GM12874 (cell line): ENCODE measurements at regions not wholly inside any gene's neighbourhood (a gene's known extent, or its start where the extent isn't known, plus 50 kb on each side); places are given as distances from the start of the nearest gene placed in this dataset.

Experiments
- CTCF ChIP-seq: IDR thresholded peaks from 2 replicates; pipeline ENCODE4 v1.5.1; 2011; ENCODE audit warnings: low read depth, mild to moderate bottlenecking, control low read depth, low read length, moderate library complexity; ENCODE audit not compliant: insufficient read depth

DNA sequence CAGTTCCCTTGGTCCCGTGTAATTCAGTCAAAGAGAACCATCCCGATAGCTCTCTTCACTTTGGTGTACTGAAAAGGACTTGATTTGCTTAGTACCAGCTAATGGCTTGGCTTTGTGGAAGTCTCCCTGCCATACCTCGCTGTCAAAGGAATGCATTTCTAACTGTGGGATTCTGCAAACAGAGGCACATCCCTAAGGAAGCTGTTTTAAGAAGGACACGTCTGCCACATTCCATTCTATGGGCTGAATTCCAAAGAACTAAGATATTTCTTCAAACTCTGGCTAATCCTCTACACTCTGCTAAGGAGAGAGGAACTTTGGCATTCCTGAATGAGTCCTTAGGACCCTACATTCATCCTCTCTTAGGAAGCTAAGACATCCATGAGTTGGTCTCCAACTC lies 327.9 kb downstream of the SFMBT2 start:
- TF ChIP-seq CTCF: no peak

DNA sequence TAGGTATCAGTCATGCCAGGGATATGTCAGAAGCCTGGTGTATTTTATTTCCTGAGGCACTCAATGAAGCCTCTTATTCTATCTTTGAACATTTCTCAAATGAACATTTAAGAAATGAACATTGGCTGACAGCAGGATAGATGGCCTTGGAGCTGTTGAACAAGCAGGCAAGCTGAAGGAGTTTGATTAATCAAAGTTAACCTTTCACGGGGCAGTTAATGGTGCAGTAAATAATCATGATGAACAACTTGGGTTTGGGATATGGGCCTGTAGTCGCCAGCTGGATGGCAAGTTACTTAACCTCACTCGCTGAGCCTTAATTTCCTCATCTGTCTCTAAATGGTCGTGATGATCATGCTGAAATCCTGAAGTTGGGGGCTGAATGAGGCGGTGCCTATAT lies 333.0 kb downstream of the SFMBT2 start:
- no peak for TF ChIP-seq CTCF

- TF ChIP-seq CTCF: no peak
Observed at GRCh38 chr10:7075851-7076250, 335.0 kb downstream of the SFMBT2 start.

GRCh38 chr10:7075110-7075509 lies 335.7 kb downstream of the SFMBT2 start:
- no peak for TF ChIP-seq CTCF

GRCh38 chr10:7071421-7071820 lies 339.4 kb downstream of the SFMBT2 start:
- TF ChIP-seq CTCF: no peak

GRCh38 chr10:7070950-7071349 lies 339.9 kb downstream of the SFMBT2 start:
- TF ChIP-seq CTCF: no peak

- TF ChIP-seq CTCF: no peak
Observed at GRCh38 chr10:7069706-7070105, 341.1 kb downstream of the SFMBT2 start.

- TF ChIP-seq CTCF: no peak
Observed at GRCh38 chr10:7056216-7056615, 354.6 kb downstream of the SFMBT2 start.
